ENCODE measurements at regions not wholly inside any gene's neighbourhood (a gene's known extent, or its start where the extent isn't known, plus 50 kb on each side); places are given as distances from the start of the nearest gene placed in this dataset.
"Not testable (repeated sequence)": the region's sequence is repeated elsewhere in the genome, so short reads cannot be mapped to it uniquely, and the experiment has no call there.

GRCh38 chr22:46040471-46041465 is 63.8 kb upstream of the WNT7B start:
- DNase-seq, result no peak

DNA sequence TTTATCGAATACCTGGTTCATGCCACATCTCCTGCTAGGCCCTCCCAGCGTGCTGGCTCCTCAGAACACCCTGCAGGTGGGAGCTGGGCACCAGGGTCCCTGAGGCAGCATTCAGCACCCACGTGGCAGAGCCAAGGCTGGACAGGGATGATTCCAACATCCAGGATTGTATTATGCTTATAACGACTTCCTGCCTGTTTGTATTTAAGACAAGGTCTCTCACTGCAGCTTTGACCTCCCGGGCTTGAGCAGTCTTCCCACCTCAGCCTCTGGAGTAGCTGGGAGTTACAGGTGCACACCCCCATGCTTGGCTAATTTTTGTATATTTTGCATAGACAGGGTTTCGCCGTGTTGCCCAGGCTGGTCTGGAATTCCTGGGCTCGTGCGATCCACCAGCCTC is 64.7 kb upstream of the WNT7B start:
- DNase-seq, result no peak

DNA sequence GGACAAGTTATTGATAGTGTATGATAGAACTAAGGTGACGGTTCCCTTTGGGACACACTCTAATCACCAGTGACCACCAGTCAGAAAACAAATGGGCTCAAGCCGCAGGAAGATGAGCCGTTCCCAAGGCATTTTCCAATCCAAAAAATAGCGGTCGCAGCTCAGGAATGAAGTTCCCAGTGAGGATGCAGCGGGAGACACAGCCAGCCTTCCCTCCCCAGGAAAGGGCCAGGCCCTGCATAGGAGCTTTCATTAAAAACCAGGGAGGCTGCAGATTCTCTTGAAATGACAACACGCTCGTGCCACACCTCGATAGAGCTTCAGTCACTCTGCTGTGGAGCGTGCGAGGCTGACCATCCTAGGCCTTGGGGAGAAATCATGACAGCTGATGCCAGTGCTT is 65.8 kb upstream of the WNT7B start:
- no peak for DNase-seq

- no peak for DNase-seq
Observed at GRCh38 chr22:46043339-46043738, 66.4 kb upstream of the WNT7B start.

GRCh38 chr22:46043816-46044620 is 67.1 kb upstream of the WNT7B start:
- DNase-seq, result no peak

DNA sequence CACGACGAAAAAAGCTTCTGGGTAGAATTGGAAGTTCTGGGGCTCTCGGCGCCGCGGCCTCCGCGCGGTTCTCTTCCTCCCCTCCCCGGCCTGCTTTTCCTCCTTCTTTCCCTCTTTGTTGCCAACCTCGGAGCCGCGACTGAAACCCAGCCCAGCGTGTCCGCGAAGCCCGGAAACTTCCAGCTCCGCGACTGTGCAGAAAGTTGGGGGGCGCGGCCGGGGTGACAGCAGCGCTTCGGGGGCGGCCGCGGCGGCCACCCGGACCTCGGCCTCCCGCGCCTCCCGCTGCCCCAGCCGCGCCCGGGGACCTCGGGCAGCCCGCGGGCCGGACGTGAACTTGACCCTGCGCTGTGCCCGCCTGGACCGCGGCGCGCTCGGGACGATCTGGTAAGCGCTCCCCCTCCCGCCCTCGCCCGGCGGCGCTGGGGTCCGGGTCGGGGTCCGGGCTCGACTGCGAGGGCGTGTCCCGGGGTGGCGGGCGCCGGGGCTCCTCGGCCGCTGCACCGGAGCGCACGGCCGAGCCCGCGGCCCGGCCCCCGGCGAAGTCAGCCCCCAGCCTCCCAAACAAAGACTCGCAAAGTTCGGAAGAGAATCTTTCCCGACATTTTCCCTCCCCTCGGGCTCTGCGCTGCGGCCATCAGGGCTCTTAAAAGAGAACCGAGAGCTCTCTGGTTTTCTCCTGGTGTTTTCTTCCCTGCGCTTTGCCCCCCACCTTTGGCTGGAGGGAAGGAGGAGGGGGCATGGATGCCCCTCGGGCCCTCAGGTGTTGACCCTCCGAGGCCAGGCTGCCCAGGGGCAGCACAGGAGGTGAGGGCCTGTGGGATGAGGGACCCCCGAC is 67.9 kb upstream of the WNT7B start:
- DNase-seq, result no peak

DNA sequence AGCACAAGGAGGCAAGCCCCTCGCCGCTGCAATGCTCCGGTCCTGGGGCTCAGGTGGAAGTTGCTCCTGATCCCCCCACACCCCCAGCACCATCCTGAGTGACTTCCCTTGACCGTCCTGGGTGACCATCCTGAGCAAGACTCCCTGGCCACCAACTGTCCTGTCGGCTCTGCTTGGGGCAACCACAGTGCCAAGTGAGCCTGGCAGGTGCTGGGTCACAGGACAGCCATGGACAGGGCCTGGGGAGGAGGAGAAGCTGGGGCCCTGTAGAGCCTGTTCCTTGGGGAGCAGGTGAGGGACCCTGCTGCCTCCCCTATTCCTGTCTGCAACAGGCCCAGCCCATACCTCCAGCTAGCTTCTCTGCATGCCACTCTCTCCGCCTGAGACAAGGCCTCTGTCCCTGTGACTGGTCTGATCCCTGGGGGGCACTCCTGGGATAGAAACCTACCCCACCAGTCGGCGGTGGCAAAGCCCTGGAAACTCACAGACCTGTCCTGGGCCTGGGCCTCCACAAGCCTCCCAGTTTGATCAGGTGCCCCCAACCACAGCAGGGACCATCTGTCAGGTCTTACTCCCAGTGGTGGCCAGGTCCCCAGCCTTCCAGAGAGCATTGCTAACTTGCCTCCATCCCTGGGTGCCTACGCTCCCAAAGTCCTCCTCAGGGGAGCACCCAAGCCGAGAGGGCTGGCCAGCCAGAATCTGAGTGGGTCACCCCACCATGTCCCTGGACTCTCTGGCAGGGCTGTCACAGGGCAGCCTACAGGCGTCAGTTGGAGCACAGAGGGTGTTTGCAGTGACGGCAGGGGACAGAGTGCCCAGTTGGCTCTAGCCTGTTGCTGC is 68.7 kb upstream of the WNT7B start:
- DNase-seq, result no peak

DNA sequence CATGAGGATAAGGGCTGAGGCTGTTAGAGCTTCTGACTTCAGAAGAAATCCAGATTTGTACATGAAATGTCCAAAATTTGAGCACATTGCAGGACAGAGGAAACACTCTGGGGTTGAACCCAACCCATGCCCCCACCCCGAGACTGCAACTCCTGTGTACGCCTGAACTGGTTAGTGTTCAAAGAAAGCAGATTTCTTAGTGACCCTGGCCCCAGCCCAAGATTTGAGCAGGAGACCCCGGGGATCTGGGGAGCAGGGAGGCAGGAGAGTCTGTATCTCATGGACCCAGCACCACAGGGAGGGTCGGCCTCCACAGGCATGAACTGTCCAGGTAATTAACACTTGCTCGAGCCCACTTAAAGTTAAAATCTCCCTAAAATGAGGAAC is 69.3 kb upstream of the WNT7B start:
- no peak for DNase-seq

GRCh38 chr22:46047226-46047625 is 70.3 kb upstream of the WNT7B start:
- no peak for DNase-seq

GRCh38 chr22:46047841-46048595 is 71.1 kb upstream of the WNT7B start:
- no peak for DNase-seq

DNA sequence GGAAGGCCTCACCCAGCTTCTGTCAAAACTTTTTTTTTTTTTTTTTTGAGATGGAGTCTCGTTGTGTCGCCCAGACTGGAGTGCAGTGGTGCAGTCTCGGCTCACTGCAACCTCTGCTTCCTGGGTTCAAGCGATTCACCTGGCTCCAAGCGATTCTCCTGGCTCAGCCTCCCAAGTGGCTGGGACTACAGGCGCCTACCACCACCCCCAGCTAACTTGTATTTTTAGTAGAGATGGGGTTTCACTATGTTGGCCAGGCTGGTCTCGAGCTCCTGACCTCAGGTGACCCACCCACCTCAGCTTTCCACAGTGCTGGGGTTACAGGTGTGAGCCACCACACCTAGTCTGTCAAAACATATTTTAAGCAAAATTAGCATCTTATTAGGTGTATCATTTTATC is 71.7 kb upstream of the WNT7B start:
- DNase-seq, result not testable (repeated sequence)

GRCh38 chr22:46049726-46050450 is 72.9 kb upstream of the WNT7B start:
- no peak for DNase-seq

DNA sequence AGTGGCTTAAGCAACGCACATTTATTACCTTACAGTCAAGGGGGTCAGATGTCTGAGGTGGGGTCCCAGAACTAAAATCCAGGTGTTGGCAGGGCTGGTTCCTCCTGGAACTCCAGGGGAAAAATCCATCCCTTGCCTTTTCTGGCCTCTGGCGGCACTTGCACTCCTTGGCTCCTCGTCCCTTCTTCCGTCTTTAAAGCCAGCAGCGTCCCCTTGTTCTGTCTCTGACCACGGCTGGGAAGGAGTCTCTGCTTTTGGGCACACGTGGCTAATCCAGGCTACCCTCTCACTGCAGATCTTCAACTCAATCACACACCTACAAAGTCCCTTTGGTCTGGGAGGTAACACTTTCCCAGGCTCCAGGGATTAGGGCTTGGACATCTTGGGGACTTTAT is 73.5 kb upstream of the WNT7B start:
- DNase-seq, result no peak

GRCh38 chr22:46050916-46051614 is 74.1 kb upstream of the WNT7B start:
- DNase-seq, result no peak

DNA sequence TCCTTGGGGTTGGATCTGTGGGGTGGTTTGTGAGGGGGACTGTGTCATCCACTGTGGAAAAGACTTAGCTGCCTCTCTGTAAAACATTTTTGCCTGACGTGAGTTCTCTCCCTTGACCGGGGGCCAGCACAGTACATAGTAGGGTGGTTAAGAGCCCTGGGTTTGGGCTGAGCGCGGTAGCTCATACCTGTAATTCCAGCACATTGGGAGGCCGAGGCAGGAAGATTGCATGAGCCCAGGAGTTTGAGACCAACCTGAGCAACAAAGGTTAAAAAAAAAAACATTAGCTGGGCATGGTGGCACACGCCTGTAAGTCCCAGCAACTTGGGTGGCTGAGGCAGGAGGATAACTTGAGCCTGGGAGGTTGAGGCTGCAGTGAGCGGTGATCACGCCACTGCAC is 74.7 kb upstream of the WNT7B start:
- no peak for DNase-seq

DNA sequence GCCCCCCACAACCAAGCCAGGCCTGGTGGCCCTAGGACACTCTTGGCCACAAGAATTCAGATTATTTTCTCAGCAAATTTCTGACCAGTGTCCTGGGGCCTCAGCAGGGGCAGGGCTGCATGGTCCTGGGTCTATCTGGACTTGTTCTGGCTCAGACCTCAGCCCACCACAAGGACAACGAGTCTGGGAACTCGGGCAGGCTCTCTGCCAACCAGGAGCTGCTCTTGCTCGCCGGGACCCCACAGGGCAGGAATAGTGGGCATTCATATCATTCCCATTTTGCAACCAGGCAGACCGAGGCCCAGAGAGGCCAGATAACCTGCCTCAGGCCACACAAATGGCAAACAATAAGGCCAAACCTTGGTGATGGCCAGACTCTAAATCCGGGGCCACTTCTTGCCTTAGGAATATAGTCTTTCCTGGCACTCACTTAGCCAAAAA is 75.4 kb upstream of the WNT7B start:
- no peak for DNase-seq

- no peak for DNase-seq
Observed at GRCh38 chr22:46052801-46053562, 76.0 kb upstream of the WNT7B start.

DNA sequence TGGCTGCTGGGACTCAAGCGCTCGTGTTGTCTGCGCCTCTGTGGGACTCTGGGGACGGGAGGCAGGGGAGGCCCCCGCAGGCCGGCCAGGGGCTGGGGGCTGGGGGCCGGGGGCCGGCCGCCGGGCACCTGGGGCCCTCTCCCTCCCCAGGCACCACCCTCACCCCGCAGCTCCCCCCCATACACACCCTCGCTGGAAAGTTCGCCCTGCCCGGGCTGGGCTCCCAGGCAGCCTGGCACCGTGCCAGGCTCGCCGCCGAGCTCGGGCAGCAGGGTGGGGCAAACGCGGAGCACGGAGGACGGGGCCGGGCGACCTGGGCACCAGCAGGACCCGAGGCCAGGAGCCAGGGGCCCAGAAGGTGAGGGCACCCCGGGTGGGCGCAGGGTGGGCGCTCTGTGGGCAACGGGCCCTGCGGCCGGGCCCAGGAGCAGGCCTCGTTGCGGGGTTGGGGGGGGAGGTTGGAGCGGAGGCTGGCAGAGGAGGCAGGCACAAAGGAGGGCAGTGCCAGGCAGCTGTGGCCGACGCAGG is 76.7 kb upstream of the WNT7B start:
- no peak for DNase-seq

Measured in NCI-H1417 treated with DMSO at 0.1 percent for 48 hours (cell line).